HCT116 (cell line): ENCODE measurements at regions not wholly inside any gene's neighbourhood (a gene's known extent, or its start where the extent isn't known, plus 50 kb on each side); places are given as distances from the start of the nearest gene placed in this dataset.

ENCODE experiments used
- ELF1 ChIP-seq: IDR thresholded peaks from 2 replicates; pipeline ENCODE4 v1.6.1; 2012; ENCODE audit warnings: low read depth, borderline replicate concordance
- FOSL1 ChIP-seq: IDR thresholded peaks from 2 replicates; pipeline ENCODE4 v1.6.1; 2012; ENCODE audit warnings: low read depth
- POLR2A ChIP-seq: IDR thresholded peaks from 2 replicates; pipeline ENCODE4 v1.7.0; 2011; ENCODE audit warnings: borderline replicate concordance; ENCODE audit not compliant: insufficient read depth, insufficient read length; ENCODE audit errors: extremely low read depth
- SP1 ChIP-seq: IDR thresholded peaks from 2 replicates; pipeline ENCODE4 v1.6.1; 2012; ENCODE audit warnings: low read depth
- TF ChIP-seq, protein P1 (sequence below), 3 experiments: fragments of 200-600 bp in 1 of 3; sonication (generic) in 1 of 3; IDR thresholded peaks in 2 of 3; conservative IDR thresholded peaks in 1 of 3; 2 replicates each; pipeline ENCODE4 v1.5.1; 2012 to 2017; ENCODE audit warnings: low read depth in 2 of 3, low read length in 2 of 3, antibody characterized with exemption in 1 of 3, borderline replicate concordance in 1 of 3, control low read depth in 1 of 3, mild to moderate bottlenecking in 1 of 3, mixed read lengths in 1 of 3, mixed run types in 1 of 3, moderate library complexity in 1 of 3; ENCODE audit not compliant: insufficient read depth in 1 of 3

DNA sequence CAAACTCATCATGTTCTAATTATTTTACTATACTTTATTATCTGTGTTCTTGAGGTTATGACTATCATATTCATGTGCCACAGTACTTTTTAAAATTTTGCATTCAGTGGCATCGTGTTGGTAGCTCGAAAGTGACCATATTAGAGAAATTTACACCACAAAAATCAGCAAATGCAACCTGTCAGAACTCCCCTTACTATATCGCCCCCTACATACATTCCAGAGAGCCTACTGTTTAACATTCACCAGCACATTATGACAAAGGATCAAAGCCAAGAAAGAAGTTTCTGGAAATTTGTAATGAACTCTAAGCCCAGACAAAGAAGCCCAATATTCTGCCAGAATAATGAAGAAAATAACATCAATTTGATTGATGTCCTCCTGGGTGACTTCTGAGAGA lies 909.3 kb downstream of the LTN1 start:
- TF ChIP-seq, protein P1, sequence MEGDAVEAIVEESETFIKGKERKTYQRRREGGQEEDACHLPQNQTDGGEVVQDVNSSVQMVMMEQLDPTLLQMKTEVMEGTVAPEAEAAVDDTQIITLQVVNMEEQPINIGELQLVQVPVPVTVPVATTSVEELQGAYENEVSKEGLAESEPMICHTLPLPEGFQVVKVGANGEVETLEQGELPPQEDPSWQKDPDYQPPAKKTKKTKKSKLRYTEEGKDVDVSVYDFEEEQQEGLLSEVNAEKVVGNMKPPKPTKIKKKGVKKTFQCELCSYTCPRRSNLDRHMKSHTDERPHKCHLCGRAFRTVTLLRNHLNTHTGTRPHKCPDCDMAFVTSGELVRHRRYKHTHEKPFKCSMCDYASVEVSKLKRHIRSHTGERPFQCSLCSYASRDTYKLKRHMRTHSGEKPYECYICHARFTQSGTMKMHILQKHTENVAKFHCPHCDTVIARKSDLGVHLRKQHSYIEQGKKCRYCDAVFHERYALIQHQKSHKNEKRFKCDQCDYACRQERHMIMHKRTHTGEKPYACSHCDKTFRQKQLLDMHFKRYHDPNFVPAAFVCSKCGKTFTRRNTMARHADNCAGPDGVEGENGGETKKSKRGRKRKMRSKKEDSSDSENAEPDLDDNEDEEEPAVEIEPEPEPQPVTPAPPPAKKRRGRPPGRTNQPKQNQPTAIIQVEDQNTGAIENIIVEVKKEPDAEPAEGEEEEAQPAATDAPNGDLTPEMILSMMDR (IDR thresholded peaks at IDR 0.05 in 2 of 3, conservative IDR thresholded peaks at IDR 0.05 in 1 of 3; ENCODE audit: borderline replicate concordance in 1 of 3, insufficient read depth in 1 of 3, low read depth in 2 of 3, low read length in 2 of 3), result no peak
- no peak for TF ChIP-seq FOSL1
- TF ChIP-seq POLR2A, result no peak
- TF ChIP-seq SP1, result no peak
- TF ChIP-seq ELF1, result no peak
